ENCODE measurements at regions not wholly inside any gene's neighbourhood (a gene's known extent, or its start where the extent isn't known, plus 50 kb on each side); places are given as distances from the start of the nearest gene placed in this dataset.

- Mint-ChIP-seq H3K27me3 (ENCODE audit: insufficient read depth, low read depth, poor library complexity) (peaks cover 22% of the 10 kb centered on the region), H3K4me1 (peaks cover 19% of the 10 kb centered on the region; the same call in 2 of the 3 replicates), H3K36me3 (ENCODE audit: low read depth) (no peaks in the 10 kb centered on the region), H3K27ac (no peak overlapping the region), H3K9me3 (no peaks in the 10 kb centered on the region), H3K4me3 (no peak overlapping the region)
- Histone ChIP-seq H4K20me1 (replicated peaks; ENCODE audit: insufficient read depth) (no peaks in the 10 kb centered on the region), H3F3A (replicated peaks; ENCODE audit: low read depth) (no peaks in the 10 kb centered on the region), H3K79me2 (replicated peaks; ENCODE audit: insufficient read depth) (no peaks in the 10 kb centered on the region), H3K4me2 (no peak overlapping the region), H2AFZ (no peak overlapping the region), H3K27ac (ENCODE audit: low read depth) (no peak overlapping the region), H3K27me3 (ENCODE audit: insufficient read depth) (peaks cover 68% of the 10 kb centered on the region), H3K9me2 (ENCODE audit: insufficient read depth) (no peaks in the 10 kb centered on the region), H3K4me1 (ENCODE audit: insufficient read depth) (peaks cover 9% of the 10 kb centered on the region), H3K4me3 (no peak overlapping the region), H3K36me3 (ENCODE audit: insufficient read depth) (no peaks in the 10 kb centered on the region)
- ATAC-seq (no peak), DNase-seq (ENCODE audit: low spot score) (no peak)
- TF ChIP-seq STAT1 (IDR thresholded peaks at IDR 0.05; ENCODE audit: unreplicated experiment) (no peak), ZNF331 (CRISPR knock-in tag; IDR thresholded peaks at IDR 0.05; ENCODE audit: low read depth) (no peak), JUNB (IDR thresholded peaks at IDR 0.05; ENCODE audit: unreplicated experiment) (no peak), CTCF (conservative IDR thresholded peaks at IDR 0.05; ENCODE audit: low read depth in 2 of 2) (no peak), REST (IDR thresholded peaks at IDR 0.05; ENCODE audit: unreplicated experiment) (no peak), ETS1 (IDR thresholded peaks at IDR 0.05) (no peak), EZH2phosphoT487 (IDR thresholded peaks at IDR 0.05; ENCODE audit: unreplicated experiment) (no peak), ZNF462 (CRISPR knock-in tag; IDR thresholded peaks at IDR 0.05) (no peak), EZH2 (IDR thresholded peaks at IDR 0.05; ENCODE audit: low read depth, unreplicated experiment) (no peak), CREB1 (CRISPR knock-in tag; IDR thresholded peaks at IDR 0.05; ENCODE audit: low read depth) (no peak), POLR2AphosphoS5 (IDR thresholded peaks at IDR 0.05; ENCODE audit: low read depth) (no peak), NANOG (IDR thresholded peaks at IDR 0.05; ENCODE audit: borderline replicate concordance) (no peak), ZNF114 (CRISPR knock-in tag; IDR thresholded peaks at IDR 0.05) (no peak)
Measured at GRCh38 chrX:139209342-139209741, 321.2 kb upstream of the F9 start.
